CD4-positive, alpha-beta T cell treated with Interleukin-12 subunit alpha and Interleukin-12 subunit beta, for 1 hour (primary cell): ENCODE measurements at regions not wholly inside any gene's neighbourhood (a gene's known extent, or its start where the extent isn't known, plus 50 kb on each side); places are given as distances from the start of the nearest gene placed in this dataset.
"Not testable (repeated sequence)": the region's sequence is repeated elsewhere in the genome, so short reads cannot be mapped to it uniquely, and the experiment has no call there.

Experiments used
- DNase-seq: peaks from one replicate; pipeline ENCODE4 v3.0.0-alpha.2; 2020

- DNase-seq, result no peak
Observed at GRCh38 chr10:29746080-29746797, 111.5 kb upstream of the SVIL start.

- DNase-seq, result no peak
Observed at GRCh38 chr10:29740981-29741545, 106.3 kb upstream of the SVIL start.

GRCh38 chr10:29738341-29738740 lies 103.6 kb upstream of the SVIL start:
- DNase-seq, result no peak

GRCh38 chr10:29737074-29737593 lies 102.4 kb upstream of the SVIL start:
- no peak for DNase-seq

GRCh38 chr10:29736366-29737073 lies 101.7 kb upstream of the SVIL start:
- DNase-seq, result peak; percentile 10

GRCh38 chr10:29735628-29736365 lies 101.0 kb upstream of the SVIL start:
- peak; percentile 87 for DNase-seq

- peak; percentile 58 for DNase-seq
Observed at GRCh38 chr10:29734962-29735627, 100.3 kb upstream of the SVIL start.

- no peak for DNase-seq
Observed at GRCh38 chr10:29734640-29734961, 99.8 kb upstream of the SVIL start.

GRCh38 chr10:29733323-29733722 lies 98.6 kb upstream of the SVIL start:
- DNase-seq, result no peak

- DNase-seq, result no peak
Observed at GRCh38 chr10:29732918-29733317, 98.1 kb upstream of the SVIL start.

GRCh38 chr10:29731760-29732159 lies 97.0 kb upstream of the SVIL start:
- no peak for DNase-seq

- no peak for DNase-seq
Observed at GRCh38 chr10:29730969-29731368, 96.2 kb upstream of the SVIL start.

GRCh38 chr10:29730458-29730857 lies 95.7 kb upstream of the SVIL start:
- DNase-seq, result no peak

GRCh38 chr10:29728541-29729049 lies 93.8 kb upstream of the SVIL start:
- no peak for DNase-seq

GRCh38 chr10:29725927-29726326 lies 91.2 kb upstream of the SVIL start:
- DNase-seq, result not testable (repeated sequence)

GRCh38 chr10:29725133-29725720 lies 90.5 kb upstream of the SVIL start:
- no peak for DNase-seq

GRCh38 chr10:29723726-29724125 lies 89.0 kb upstream of the SVIL start:
- no peak for DNase-seq

- DNase-seq, result no peak
Observed at GRCh38 chr10:29722777-29723176, 88.0 kb upstream of the SVIL start.

- no peak for DNase-seq
Observed at GRCh38 chr10:29720149-29720548, 85.4 kb upstream of the SVIL start.

GRCh38 chr10:29719281-29719675 lies 84.5 kb upstream of the SVIL start:
- DNase-seq, result no peak

GRCh38 chr10:29715296-29715695 lies 80.5 kb upstream of the SVIL start:
- no peak for DNase-seq
